H9 (cell line): ENCODE measurements at regions not wholly inside any gene's neighbourhood (a gene's known extent, or its start where the extent isn't known, plus 50 kb on each side); places are given as distances from the start of the nearest gene placed in this dataset.

Experiments used
- DNase-seq: peaks from one replicate; pipeline ENCODE4 v3.0.0-alpha.2; 2017
- H2AFZ ChIP-seq: one replicate; pipeline ENCODE4 v1.6.1; 2013; ENCODE audit warnings: mild to moderate bottlenecking, low read length, control low read depth, moderate library complexity
- H2AK5ac ChIP-seq: 2 replicates; pipeline ENCODE4 v1.6.1; 2013; ENCODE audit warnings: low read length, control low read depth, mixed read lengths; ENCODE audit not compliant: insufficient read length
- H2BK120ac ChIP-seq: one replicate; pipeline ENCODE4 v1.6.1; 2013; ENCODE audit warnings: low read depth, mild to moderate bottlenecking, low read length, control low read depth, inconsistent platforms; ENCODE audit not compliant: poor library complexity, severe bottlenecking
- H2BK12ac ChIP-seq: 2 replicates; pipeline ENCODE4 v1.6.1; 2013; ENCODE audit warnings: low read length, control low read depth, mixed read lengths, low read depth; ENCODE audit not compliant: insufficient read length
- H2BK15ac ChIP-seq: 2 replicates; pipeline ENCODE4 v1.6.1; 2013; ENCODE audit warnings: low read depth, low read length, control low read depth
- H2BK20ac ChIP-seq: one replicate; pipeline ENCODE4 v1.6.1; 2013; ENCODE audit warnings: low read depth, mild to moderate bottlenecking, low read length, control low read depth, inconsistent platforms; ENCODE audit not compliant: poor library complexity, severe bottlenecking
- H2BK5ac ChIP-seq: 2 replicates; pipeline ENCODE4 v1.6.1; 2013; ENCODE audit warnings: low read length, control low read depth, mixed read lengths; ENCODE audit not compliant: insufficient read length
- H3K14ac ChIP-seq: 2 replicates; pipeline ENCODE4 v1.6.1; 2013; ENCODE audit warnings: low read length, control low read depth; ENCODE audit not compliant: insufficient read depth
- H3K18ac ChIP-seq: 2 replicates; pipeline ENCODE4 v1.6.1; 2013; ENCODE audit warnings: low read depth, mild to moderate bottlenecking, mixed read lengths, low read length, control low read depth; ENCODE audit not compliant: insufficient read length
- H3K23ac ChIP-seq: 2 replicates; pipeline ENCODE4 v1.6.1; 2013; ENCODE audit warnings: low read length, control low read depth, mixed read lengths, low read depth; ENCODE audit not compliant: insufficient read length
- H3K23me2 ChIP-seq: 2 replicates; pipeline ENCODE4 v1.6.1; 2013; ENCODE audit warnings: low read depth, mild to moderate bottlenecking, mixed read lengths, low read length, control low read depth; ENCODE audit not compliant: insufficient read length, poor library complexity, severe bottlenecking
- H3K27ac ChIP-seq: 2 replicates; pipeline ENCODE4 v1.5.1; 2013; ENCODE audit warnings: low read length, control low read depth, mixed read lengths, low read depth; ENCODE audit not compliant: insufficient read length
- H3K27me3 ChIP-seq: 2 replicates; pipeline ENCODE4 v1.6.1; 2013; ENCODE audit warnings: low read length, control low read depth, inconsistent platforms; ENCODE audit not compliant: insufficient read depth
- H3K4ac ChIP-seq: 2 replicates; pipeline ENCODE4 v1.6.1; 2013; ENCODE audit warnings: low read depth, mild to moderate bottlenecking, control low read depth, inconsistent platforms, low read length, moderate library complexity
- H3K4me1 ChIP-seq: 2 replicates; pipeline ENCODE4 v1.6.1; 2013; ENCODE audit warnings: low read length, control low read depth, inconsistent platforms; ENCODE audit not compliant: insufficient read depth
- H3K4me2 ChIP-seq: 2 replicates; pipeline ENCODE4 v1.6.1; 2013; ENCODE audit warnings: low read length, control low read depth, mixed read lengths; ENCODE audit not compliant: insufficient read length, insufficient read depth
- H3K56ac ChIP-seq: 2 replicates; pipeline ENCODE4 v1.6.1; 2013; ENCODE audit warnings: low read depth, mild to moderate bottlenecking, mixed read lengths, low read length, control low read depth; ENCODE audit not compliant: insufficient read length
- H3K79me1 ChIP-seq: 2 replicates; pipeline ENCODE4 v1.6.1; 2013; ENCODE audit warnings: low read depth, mild to moderate bottlenecking, moderate library complexity, low read length, control low read depth, inconsistent platforms; ENCODE audit not compliant: insufficient read depth, poor library complexity, severe bottlenecking
- H3K79me2 ChIP-seq: 2 replicates; pipeline ENCODE4 v1.6.1; 2013; ENCODE audit warnings: low read length, control low read depth, inconsistent platforms; ENCODE audit not compliant: insufficient read depth
- H3K9ac ChIP-seq: 2 replicates; pipeline ENCODE4 v1.6.1; 2013; ENCODE audit warnings: low read length, control low read depth, mixed read lengths; ENCODE audit not compliant: insufficient read length; ENCODE audit errors: extremely low read depth
- H3K9me3 ChIP-seq: one replicate; pipeline ENCODE4 v1.6.1; 2013; ENCODE audit warnings: low read depth, low read length, inconsistent platforms; ENCODE audit not compliant: control insufficient read depth
- H3T11ph ChIP-seq: one replicate; pipeline ENCODE4 v1.6.1; 2013; ENCODE audit warnings: mild to moderate bottlenecking, low read length, control low read depth, inconsistent platforms
- H4K20me1 ChIP-seq: one replicate; pipeline ENCODE4 v1.6.1; 2013; ENCODE audit not compliant: control insufficient read depth, insufficient read length, insufficient read depth
- H4K5ac ChIP-seq: 2 replicates; pipeline ENCODE4 v1.6.1; 2013; ENCODE audit warnings: low read depth, mild to moderate bottlenecking, mixed read lengths, low read length, control low read depth; ENCODE audit not compliant: insufficient read length
- H4K8ac ChIP-seq: replicated peaks from 2 replicates; pipeline ENCODE4 v1.6.1; 2013; ENCODE audit warnings: low read length, control low read depth, mixed read lengths, low read depth; ENCODE audit not compliant: insufficient read length
- H4K91ac ChIP-seq: 2 replicates; pipeline ENCODE4 v1.6.1; 2013; ENCODE audit warnings: low read depth, mild to moderate bottlenecking, moderate library complexity, mixed read lengths, low read length, control low read depth; ENCODE audit not compliant: insufficient read length
- H3K27ac Mint-ChIP-seq, 3 experiments: 2 replicates in 2 of 3; 3 replicates in 1 of 3; pipeline ENCODE4 v1.8.0; 2020 to 2021; ENCODE audit warnings: mixed read lengths in 3 of 3, mild to moderate bottlenecking in 1 of 3, moderate library complexity in 1 of 3
- H3K27me3 Mint-ChIP-seq: 2 replicates; pipeline ENCODE4 v1.8.0; 2021; ENCODE audit warnings: low read depth, mild to moderate bottlenecking, moderate library complexity, mixed read lengths
- H3K36me3 Mint-ChIP-seq, 3 experiments: 2 replicates in 2 of 3; 3 replicates in 1 of 3; pipeline ENCODE4 v1.8.0; 2020 to 2021; ENCODE audit warnings: low read depth in 3 of 3, mixed read lengths in 3 of 3; ENCODE audit not compliant: insufficient read depth in 1 of 3
- H3K4me1 Mint-ChIP-seq, 2 experiments: 2 replicates each; pipeline ENCODE4 v1.8.0; 2020; ENCODE audit warnings: mixed read lengths in 2 of 2
- H3K4me3 Mint-ChIP-seq, 2 experiments: 2 replicates in 1 of 2; 3 replicates in 1 of 2; pipeline ENCODE4 v1.8.0; 2020 to 2021; ENCODE audit warnings: mild to moderate bottlenecking in 2 of 2, mixed read lengths in 2 of 2, moderate library complexity in 1 of 2
- H3K9me3 Mint-ChIP-seq, 2 experiments: 2 replicates in 1 of 2; 3 replicates in 1 of 2; pipeline ENCODE4 v1.8.0; 2020; ENCODE audit warnings: mild to moderate bottlenecking in 2 of 2, mixed read lengths in 2 of 2, moderate library complexity in 1 of 2
- CTCF ChIP-seq: fragments of 200-600 bp; sonication (generic); conservative IDR thresholded peaks from 3 replicates; pipeline ENCODE4 v1.8.0; 2021; ENCODE audit warnings: antibody characterized with exemption, mild to moderate bottlenecking
- WGBS: extraction: QIAGEN DNeasy Blood & Tissue Kit; methylation state at CpG from one replicate; pipeline ENCODE4 v1.1.7; 2013; ENCODE audit warnings: missing lambda C conversion rate, low lambda C conversion rate, mixed read lengths; ENCODE audit not compliant: insufficient read length; ENCODE audit errors: extremely low coverage; 5-methylcytosine and 5-hydroxymethylcytosine counted together

GRCh38 chr1:14476170-14476955 is 122.1 kb upstream of the KAZN start:
- no peak overlapping the region for H3T11ph ChIP-seq
- no peak overlapping the region for H4K91ac ChIP-seq
- no peak for TF ChIP-seq CTCF
- no peaks in the 10 kb centered on the region for H3K79me2 ChIP-seq
- no peak overlapping the region for H4K5ac ChIP-seq
- no peak overlapping the region for H3K56ac ChIP-seq
- Mint-ChIP-seq H3K27me3 (peaks cover 10% of the 10 kb centered on the region), H3K36me3 (no peaks in the 10 kb centered on the region), H3K4me1 (no peaks in the 10 kb centered on the region), H3K9me3 (no peaks in the 10 kb centered on the region; a peak in 1 of 5 replicates), H3K27ac (no peak overlapping the region), H3K4me3 (no peak overlapping the region)
- no CpG with 5 or more reads among the region's 8 CpGs for WGBS
- no peaks in the 10 kb centered on the region; the same call in 1 of the 2 replicates for H3K27me3 ChIP-seq
- no peak overlapping the region for H3K14ac ChIP-seq
- no peaks in the 10 kb centered on the region for H3K79me1 ChIP-seq
- H2AK5ac ChIP-seq = no peak overlapping the region
- H3K23me2 ChIP-seq = no peaks in the 10 kb centered on the region
- no peak overlapping the region for H3K4ac ChIP-seq
- H2BK5ac ChIP-seq = no peak overlapping the region
- H3K9ac ChIP-seq = no peak overlapping the region
- no peaks in the 10 kb centered on the region for H3K9me3 ChIP-seq
- H3K4me1 ChIP-seq = no peaks in the 10 kb centered on the region
- no peak overlapping the region for H2BK15ac ChIP-seq
- DNase-seq = no peak
- H2BK120ac ChIP-seq = no peak overlapping the region
- H2BK12ac ChIP-seq = no peak overlapping the region
- H3K27ac ChIP-seq = no peak overlapping the region
- no peak overlapping the region for H2AFZ ChIP-seq
- H3K23ac ChIP-seq = no peak overlapping the region
- H4K8ac ChIP-seq = no peak overlapping the region
- no peak overlapping the region for H3K18ac ChIP-seq
- H2BK20ac ChIP-seq = no peak overlapping the region
- H4K20me1 ChIP-seq = no peaks in the 10 kb centered on the region
- H3K4me2 ChIP-seq = no peak overlapping the region
